Transverse colon (tissue), 4 donors: ENCODE measurements at regions not wholly inside any gene's neighbourhood (a gene's known extent, or its start where the extent isn't known, plus 50 kb on each side); places are given as distances from the start of the nearest gene placed in this dataset.

Experiments
- DNase-seq: peaks from one replicate; pipeline ENCODE4 v3.0.0-alpha.2; 2019
- H3K27ac ChIP-seq, 4 donors: fragments of 200-600 bp; sonication (generic); 2 replicates each; pipeline ENCODE4 v1.5.1; 2016 to 2018; ENCODE audit warnings: inconsistent platforms in 4 of 4
- H3K27me3 ChIP-seq: fragments of 200-600 bp; sonication (generic); 2 replicates; pipeline ENCODE4 v1.5.1; 2017; ENCODE audit warnings: inconsistent platforms
- H3K36me3 ChIP-seq, 4 donors: fragments of 200-600 bp; sonication (generic); 2 replicates each; pipeline ENCODE4 v1.5.1; 2017 to 2019; ENCODE audit warnings: inconsistent platforms in 4 of 4
- H3K4me1 ChIP-seq, 4 donors: fragments of 200-600 bp; sonication (generic); 2 replicates each; pipeline ENCODE4 v1.5.1; 2017 to 2020; ENCODE audit warnings: inconsistent platforms in 4 of 4
- H3K4me3 ChIP-seq, 4 donors: fragments of 200-600 bp; sonication (generic); 1 replicate in 1 of 4; 2 replicates in 3 of 4; pipeline versions ENCODE4 v1.5.1 to v1.6.1; 2017 to 2019; ENCODE audit warnings: inconsistent platforms in 4 of 4
- H3K9me3 ChIP-seq, 2 donors: fragments of 200-600 bp; sonication (generic); 2 replicates each; pipeline ENCODE4 v1.5.1; 2017 to 2019; ENCODE audit warnings: inconsistent platforms in 2 of 2
- CTCF ChIP-seq, 5 experiments: fragments of 200-600 bp in 3 of 5; fragments of 450-650 bp in 2 of 5; sonication (generic) in 3 of 5; IDR thresholded peaks; 1 replicate in 2 of 5; 2 replicates in 3 of 5; pipeline ENCODE4 v1.5.1; 2016 to 2017; ENCODE audit warnings: antibody characterized with exemption in 5 of 5, inconsistent platforms in 3 of 5, mild to moderate bottlenecking in 2 of 5, moderate library complexity in 1 of 5
- EP300 ChIP-seq: sonication (generic); formaldehyde crosslinking; IDR thresholded peaks from one replicate; pipeline ENCODE4 v1.6.1; 2017; ENCODE audit warnings: antibody characterized with exemption, low read depth
- POLR2A ChIP-seq: fragments of 450-650 bp; IDR thresholded peaks from one replicate; pipeline ENCODE4 v1.6.1; 2016; ENCODE audit warnings: antibody characterized with exemption, mild to moderate bottlenecking, moderate library complexity
- POLR2AphosphoS5 ChIP-seq, 3 donors: sonication (generic); formaldehyde crosslinking; IDR thresholded peaks; one replicate each; pipeline ENCODE4 v1.6.1; 2016; ENCODE audit warnings: antibody characterized with exemption in 3 of 3
- WGBS, 2 donors: methylation state at CpG; one replicate each; pipeline ENCODE4 v1.1.5; 2018; ENCODE audit warnings: low coverage in 1 of 2; 5-methylcytosine and 5-hydroxymethylcytosine counted together
- in situ Hi-C, 4 donors: fragments of 200-750 bp; cut with MboI; loops; one replicate each; pipeline versions ENCODE4 v1.15.0 to v1.15.1; 2017; ENCODE audit warnings: low sequenced_read_pairs in 3 of 4, low pct_ligation_motif_present in 1 of 4, low pct_unique_long_range_greater_than_20kb in 1 of 4
- intact Hi-C: fragments of 100-400 bp; cut with DNase I; formaldehyde crosslinking; loops from one replicate; pipeline ENCODE4 v1.15.1; 2023; ENCODE audit warnings: low total_unique reads

DNA sequence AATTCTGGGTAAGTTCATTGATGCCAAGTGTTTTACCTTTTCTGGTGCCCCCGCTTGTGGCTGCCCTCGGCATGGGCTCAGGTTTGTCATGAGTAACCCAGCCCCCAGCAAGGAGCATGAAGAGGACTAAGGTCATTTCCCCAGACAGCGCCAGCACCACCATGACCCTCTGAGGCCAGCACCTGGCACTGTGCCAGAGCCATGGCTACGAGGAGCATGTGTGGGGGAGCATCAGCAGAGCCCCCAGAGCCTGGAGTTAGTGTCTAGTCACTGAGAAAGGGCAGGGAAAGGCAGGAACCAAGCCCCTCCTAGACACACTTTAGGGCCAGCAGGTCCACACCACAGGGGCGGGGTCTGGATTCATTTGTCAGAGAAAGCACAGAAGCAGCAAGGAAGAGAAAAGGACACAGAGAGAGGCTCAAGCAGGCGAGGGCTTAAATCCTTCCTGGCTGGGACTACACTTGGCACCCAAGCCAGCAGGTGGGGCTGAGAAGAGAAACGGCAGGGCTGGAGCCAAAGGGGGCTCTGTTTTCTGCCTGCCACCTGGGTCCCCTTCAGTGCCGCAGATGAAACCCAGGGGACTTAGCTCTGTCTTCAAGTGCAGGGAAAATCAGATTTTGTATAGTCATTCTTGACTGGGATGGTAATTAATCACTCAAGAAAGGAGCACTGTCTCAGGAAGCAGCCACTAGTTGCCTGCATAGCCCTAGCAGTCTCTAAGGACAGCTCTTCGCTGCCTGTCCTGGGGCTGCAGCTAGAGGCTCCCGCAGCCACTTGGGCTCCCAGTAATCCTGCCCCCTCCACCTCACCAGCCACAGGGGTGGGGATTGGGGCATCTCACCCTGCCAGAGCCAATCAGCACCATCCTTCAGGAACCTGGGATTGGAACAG is 79.6 kb upstream of the ZC3H12A start:
- intact Hi-C loops = no loop called here
- Histone ChIP-seq H3K36me3 (no peaks in the 10 kb centered on the region), H3K27ac (no peak overlapping the region), H3K27me3 (peaks cover 60% of the 10 kb centered on the region), H3K4me3 (no peak overlapping the region), H3K4me1 (no peaks in the 10 kb centered on the region), H3K9me3 (no peaks in the 10 kb centered on the region)
- TF ChIP-seq POLR2AphosphoS5 (IDR thresholded peaks at IDR 0.05) (no peak), CTCF (IDR thresholded peaks at IDR 0.05) (no peak), POLR2A (no peak), EP300 (no peak)
- in situ Hi-C loops = no loop called here
- 39 to 80% methylated on average over 1 to 10 of the region's 10 CpGs for WGBS, 2 donors
- no peak for DNase-seq

GRCh38 chr1:37398096-37398495 is 76.3 kb upstream of the ZC3H12A start:
- intact Hi-C loops (no loop called here), in situ Hi-C loops (no loop called here)
- TF ChIP-seq CTCF (IDR thresholded peaks at IDR 0.05) = no peak
- no peak for TF ChIP-seq POLR2A
- TF ChIP-seq POLR2AphosphoS5 (IDR thresholded peaks at IDR 0.05) = no peak

GRCh38 chr1:37399205-37399604 is 75.2 kb upstream of the ZC3H12A start:
- intact Hi-C loops = no loop called here
- H3K4me1 ChIP-seq = no peaks in the 10 kb centered on the region
- H3K4me3 ChIP-seq = no peak overlapping the region
- no peaks in the 10 kb centered on the region for H3K36me3 ChIP-seq
- no peaks in the 10 kb centered on the region for H3K9me3 ChIP-seq
- TF ChIP-seq EP300 (no peak), POLR2AphosphoS5 (IDR thresholded peaks at IDR 0.05) (no peak), POLR2A (no peak), CTCF (IDR thresholded peaks at IDR 0.05) (no peak)
- no peak for DNase-seq
- in situ Hi-C loops = no loop called here
- no peak overlapping the region for H3K27ac ChIP-seq
- WGBS, 2 donors = 66% methylated on average over 6 of the region's 6 CpGs; no CpG with 5 or more reads in 1 of the 2 donors
- H3K27me3 ChIP-seq = peaks cover 39% of the 10 kb centered on the region

More at GRCh38 chr1:37398096-37398495, 76.3 kb upstream of the ZC3H12A start:
- no peaks in the 10 kb centered on the region for H3K9me3 ChIP-seq
- H3K27me3 ChIP-seq = peaks cover 47% of the 10 kb centered on the region
- H3K36me3 ChIP-seq = no peaks in the 10 kb centered on the region
- no peak overlapping the region for H3K27ac ChIP-seq
- H3K4me1 ChIP-seq = no peaks in the 10 kb centered on the region
- WGBS, 2 donors = 89 to 92% methylated on average over 8 of the region's 8 CpGs
- H3K4me3 ChIP-seq = no peak overlapping the region
- DNase-seq = no peak

GRCh38 chr1:37399830-37400464 is 74.4 kb upstream of the ZC3H12A start:
- Histone ChIP-seq H3K27ac (no peak overlapping the region), H3K9me3 (no peaks in the 10 kb centered on the region), H3K27me3 (peaks cover 32% of the 10 kb centered on the region), H3K4me3 (no peak overlapping the region), H3K36me3 (no peaks in the 10 kb centered on the region), H3K4me1 (no peaks in the 10 kb centered on the region)
- TF ChIP-seq EP300 = no peak
- TF ChIP-seq CTCF (IDR thresholded peaks at IDR 0.05) = no peak
- TF ChIP-seq POLR2AphosphoS5 (IDR thresholded peaks at IDR 0.05) = no peak
- no peak for TF ChIP-seq POLR2A
- intact Hi-C loops (no loop called here), in situ Hi-C loops (no loop called here)
- no peak for DNase-seq
- 51% methylated on average over 3 of the region's 3 CpGs; no CpG with 5 or more reads in 1 of the 2 donors for WGBS, 2 donors
